NCI-H1694 (cell line): ENCODE measurements at regions not wholly inside any gene's neighbourhood (a gene's known extent, or its start where the extent isn't known, plus 50 kb on each side); places are given as distances from the start of the nearest gene placed in this dataset.
A peak's percentile ranks its signal among the peaks of the same experiment; 100 is the strongest.

Source experiments
- DNase-seq: peaks from one replicate; lab custom pipeline; 2025; lab: John Stamatoyannopoulos, UW

- DNase-seq = no peak
These were observed 193.6 kb upstream of the BTBD3 start for GRCh38 chr20:11724097-11724496.

DNA sequence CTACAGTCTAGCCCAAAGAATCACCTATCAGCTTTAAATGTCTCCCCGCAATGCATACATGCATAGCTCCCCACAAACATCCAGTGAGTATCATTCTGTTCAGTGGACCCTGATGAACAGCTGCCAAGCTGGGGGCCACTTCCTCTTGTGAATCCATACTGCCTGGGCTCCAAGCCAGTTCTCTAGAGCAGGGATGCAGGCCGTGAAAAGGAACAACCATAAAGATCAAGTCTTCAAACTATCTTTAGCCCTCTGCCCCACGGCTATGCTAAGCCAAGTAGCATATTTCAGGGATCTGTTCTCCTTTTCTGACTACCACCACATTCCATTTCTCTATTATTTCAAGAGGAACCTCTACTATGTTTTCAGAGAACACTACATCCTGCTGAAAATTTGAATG lies 191.7 kb upstream of the BTBD3 start:
- DNase-seq = peak; percentile 5

GRCh38 chr20:11727708-11728107 lies 190.0 kb upstream of the BTBD3 start:
- no peak for DNase-seq

DNA sequence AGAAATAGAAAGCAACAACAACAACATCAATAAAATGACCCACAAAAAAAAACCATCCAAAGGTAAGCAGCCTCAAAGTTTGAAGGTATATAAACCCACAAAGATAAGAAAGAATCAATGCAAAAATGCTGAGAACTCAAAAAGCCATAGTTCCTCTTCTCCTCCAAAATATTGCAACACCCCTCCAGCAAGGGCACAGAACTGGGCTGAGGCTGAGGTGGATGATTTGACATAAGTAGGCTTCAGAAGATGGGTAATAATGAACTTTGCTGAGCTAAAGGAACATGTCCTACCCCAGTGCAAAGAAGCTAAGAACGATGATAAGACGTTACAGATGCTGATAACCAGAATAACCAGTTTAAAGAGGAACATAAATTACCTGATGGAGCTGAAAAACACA lies 188.8 kb upstream of the BTBD3 start:
- DNase-seq = no peak

DNA sequence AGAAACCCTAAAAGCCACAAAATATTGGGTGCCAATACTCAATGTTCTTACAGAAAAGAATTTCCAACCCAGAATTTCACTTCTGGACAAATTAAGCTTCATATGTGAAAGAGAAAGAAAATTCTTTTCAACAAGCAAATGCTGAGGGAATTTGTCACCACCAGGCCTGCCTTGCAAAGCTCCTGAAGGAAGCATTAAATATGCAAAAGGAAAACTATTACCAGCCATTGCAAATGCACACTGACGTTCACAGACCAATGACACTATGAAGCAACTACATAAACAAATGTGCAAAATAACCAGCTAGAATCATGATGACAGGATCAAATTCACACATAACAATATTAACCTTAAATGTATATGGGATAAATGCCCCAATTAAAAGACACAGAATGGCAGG lies 187.9 kb upstream of the BTBD3 start:
- DNase-seq = no peak

GRCh38 chr20:11734431-11734830 lies 183.3 kb upstream of the BTBD3 start:
- DNase-seq = peak; percentile 2

DNA sequence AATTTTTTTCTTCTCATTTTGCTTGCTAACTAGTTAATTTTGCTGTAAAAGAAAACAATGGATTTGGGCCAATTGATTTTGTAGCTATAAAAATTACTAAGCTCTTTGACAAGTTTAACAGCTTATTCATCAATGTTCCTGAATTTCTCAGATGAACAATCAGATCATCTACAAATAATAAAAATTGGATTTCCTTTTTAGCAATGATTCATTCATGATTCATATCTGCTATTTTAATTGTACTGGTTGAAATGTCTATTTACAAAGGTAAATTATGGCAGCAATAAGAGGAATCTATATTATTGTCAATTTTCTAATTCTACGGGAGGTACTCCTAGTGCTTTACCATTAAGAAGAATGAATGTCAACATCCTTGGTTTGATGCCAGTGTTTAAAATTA lies 178.8 kb upstream of the BTBD3 start:
- no peak for DNase-seq

DNA sequence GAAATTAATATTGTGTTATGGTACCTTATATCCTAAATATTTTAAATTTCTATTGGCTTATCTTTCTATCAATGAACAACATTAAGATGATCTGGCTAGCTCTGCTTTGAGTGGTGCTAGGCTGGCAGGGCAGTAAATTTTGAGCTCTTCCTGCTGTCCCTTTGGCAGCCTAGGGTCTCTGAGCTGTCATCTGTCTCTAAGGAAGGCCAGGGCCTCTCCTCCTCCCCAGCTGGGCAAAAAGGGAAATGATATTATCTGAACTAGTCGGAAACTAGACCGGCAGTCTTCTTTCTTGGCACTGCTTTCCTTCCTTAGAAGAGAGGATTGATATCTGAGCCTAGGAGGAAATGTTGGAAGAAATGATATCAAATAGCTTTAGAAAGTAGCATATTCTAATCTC lies 176.7 kb upstream of the BTBD3 start:
- DNase-seq = no peak

DNA sequence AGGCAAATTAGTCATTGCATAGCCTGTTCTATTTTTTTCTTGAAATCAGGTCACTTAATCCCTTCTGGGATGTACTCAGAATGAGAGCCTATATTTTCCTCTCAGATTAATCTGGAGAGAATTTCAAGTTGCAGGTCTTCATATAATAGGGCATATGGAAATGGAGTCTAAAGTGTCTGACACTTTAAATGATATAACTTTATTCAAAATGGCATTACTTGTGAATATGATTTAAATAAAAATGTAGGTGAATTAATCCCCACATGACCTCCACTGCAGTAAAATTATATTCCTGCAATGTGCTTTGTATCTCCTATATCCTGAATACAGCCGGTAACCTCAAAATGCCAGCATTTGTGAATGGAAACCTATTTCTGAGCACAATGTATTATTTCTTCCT lies 172.5 kb upstream of the BTBD3 start:
- DNase-seq = no peak

DNA sequence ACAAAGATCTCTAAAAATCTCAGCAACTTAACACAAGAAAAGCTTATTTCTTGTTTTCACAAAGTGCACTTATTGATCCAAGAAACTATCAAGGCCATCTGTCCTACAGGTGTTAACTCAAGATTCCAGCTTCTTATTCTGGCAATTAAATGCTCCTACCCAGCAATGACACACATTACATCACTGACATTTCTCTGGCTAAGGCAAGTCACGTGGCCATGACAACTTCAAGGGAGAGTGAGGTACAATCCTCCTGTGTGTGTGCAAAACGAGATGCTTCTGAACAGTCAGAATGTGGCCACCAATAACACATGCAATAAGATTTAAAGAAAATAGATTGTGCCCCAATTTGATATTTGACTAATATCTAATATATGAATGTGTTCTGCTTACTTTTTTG lies 169.3 kb upstream of the BTBD3 start:
- no peak for DNase-seq

- no peak for DNase-seq
These were observed 165.4 kb upstream of the BTBD3 start for GRCh38 chr20:11752336-11752735.

- no peak for DNase-seq
These were observed 164.5 kb upstream of the BTBD3 start for GRCh38 chr20:11753155-11753554.

DNA sequence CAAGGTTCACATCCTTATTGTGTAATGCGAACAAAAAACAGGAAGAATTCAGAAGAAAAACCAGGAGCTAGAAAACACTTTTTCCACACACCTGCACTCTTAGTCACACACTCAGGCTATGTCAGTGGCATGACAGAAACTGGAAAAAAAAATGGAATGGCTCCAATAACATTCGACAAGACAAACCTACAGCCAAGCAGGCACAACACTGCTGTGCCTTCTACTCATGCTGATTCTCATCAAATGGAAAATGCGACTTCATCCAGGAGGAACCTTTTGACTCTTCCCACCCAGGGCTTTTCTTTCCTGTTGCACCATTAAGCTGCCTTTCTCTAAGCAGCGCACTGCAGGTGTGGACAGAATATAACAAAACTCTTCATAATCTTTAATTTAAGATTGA lies 163.2 kb upstream of the BTBD3 start:
- no peak for DNase-seq

- DNase-seq = no peak
These were observed 162.4 kb upstream of the BTBD3 start for GRCh38 chr20:11755071-11755841.

DNA sequence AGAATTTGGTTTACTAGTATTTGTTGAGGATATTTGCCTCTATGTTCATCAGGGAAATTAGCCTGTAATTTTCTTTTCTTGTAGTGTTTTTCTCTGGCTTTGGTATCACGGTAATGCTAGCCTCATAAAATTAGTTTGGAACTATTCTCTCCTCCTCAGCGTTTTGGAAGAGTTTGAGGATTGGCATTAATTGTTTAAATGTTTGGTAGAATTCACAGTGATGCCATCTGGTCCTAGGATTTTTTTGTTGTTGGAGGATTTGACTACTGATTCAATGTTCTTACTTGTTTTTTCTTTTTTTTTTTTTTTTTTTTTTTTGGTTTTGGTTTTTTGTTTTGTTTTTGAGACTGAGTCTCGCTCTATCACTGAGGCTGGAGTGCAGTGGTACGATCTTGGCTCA lies 156.2 kb upstream of the BTBD3 start:
- DNase-seq = no peak

DNA sequence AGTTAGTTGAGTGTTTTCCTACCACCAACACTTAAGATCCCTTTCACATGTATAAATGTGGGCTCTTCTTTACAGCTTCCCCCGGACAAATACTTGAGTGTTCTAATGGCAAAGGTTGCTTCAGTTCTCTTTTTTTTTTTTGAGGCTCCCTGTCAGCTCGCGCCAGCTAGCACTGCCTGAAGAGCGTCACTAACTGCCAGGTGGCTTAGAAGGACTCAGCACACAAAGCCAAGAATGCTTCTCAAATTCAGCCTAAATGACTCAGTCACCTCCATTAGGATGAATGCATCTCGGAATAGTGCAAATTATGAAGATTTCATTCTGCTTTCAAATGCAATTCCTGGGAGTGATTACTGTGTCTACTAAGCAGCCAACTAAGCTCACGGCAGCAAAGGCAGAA lies 150.7 kb upstream of the BTBD3 start:
- DNase-seq = no peak

- DNase-seq = no peak
These were observed 147.9 kb upstream of the BTBD3 start for GRCh38 chr20:11769825-11770224.

GRCh38 chr20:11772226-11772730 lies 145.4 kb upstream of the BTBD3 start:
- no peak for DNase-seq

DNA sequence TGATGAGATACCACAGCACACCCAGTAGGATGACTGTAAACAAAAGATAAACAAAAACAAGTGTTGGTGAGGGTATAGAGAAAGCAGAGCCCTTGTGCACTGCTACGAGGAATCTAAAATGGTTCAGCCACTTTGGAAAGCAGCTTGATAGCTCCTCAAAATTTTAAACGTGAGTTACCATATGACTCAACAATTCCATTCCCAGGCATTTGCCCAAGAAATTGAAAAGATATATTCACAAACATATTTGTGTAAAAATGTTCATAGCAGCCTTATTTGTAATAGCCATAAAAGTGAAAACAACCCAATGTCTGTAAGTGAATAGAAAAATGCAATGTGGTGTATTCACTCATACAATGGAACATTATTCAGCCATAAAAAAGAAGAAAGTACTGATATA lies 141.0 kb upstream of the BTBD3 start:
- no peak for DNase-seq

- DNase-seq = no peak
These were observed 140.1 kb upstream of the BTBD3 start for GRCh38 chr20:11777387-11778205.

GRCh38 chr20:11778206-11778570 lies 139.5 kb upstream of the BTBD3 start:
- DNase-seq = no peak

DNA sequence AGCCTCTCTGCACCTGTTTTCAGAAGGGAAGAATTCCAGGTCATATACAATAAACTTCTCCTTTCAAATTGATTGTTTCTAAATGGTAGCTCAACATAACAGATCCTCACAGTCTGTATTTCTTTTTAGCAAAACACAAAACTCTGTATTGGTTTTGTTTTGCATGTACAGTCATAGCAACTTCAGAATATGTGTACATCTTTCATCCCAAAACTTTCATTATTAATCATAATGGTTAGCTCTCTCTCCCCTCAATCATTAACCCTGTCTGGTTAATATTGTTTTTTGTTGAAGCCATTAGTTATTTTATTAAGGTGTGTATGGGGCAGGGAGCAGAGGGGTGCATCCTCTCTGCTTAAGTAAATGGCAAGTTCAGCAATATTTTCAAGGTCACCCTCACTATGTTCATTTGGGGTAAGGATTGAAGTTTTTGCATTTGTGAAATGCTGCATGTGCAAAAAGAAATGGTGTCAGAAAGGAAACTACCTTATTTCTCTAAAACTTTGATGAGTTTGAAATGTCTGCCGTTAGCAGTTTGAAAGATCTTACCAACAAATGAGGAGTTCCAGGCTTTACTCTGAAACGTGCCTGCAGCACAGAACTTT lies 136.8 kb upstream of the BTBD3 start:
- no peak for DNase-seq
